Left colon (tissue), 2 donors: ENCODE measurements at regions not wholly inside any gene's neighbourhood (a gene's known extent, or its start where the extent isn't known, plus 50 kb on each side); places are given as distances from the start of the nearest gene placed in this dataset.
"Not testable (repeated sequence)": the region's sequence is repeated elsewhere in the genome, so short reads cannot be mapped to it uniquely, and the experiment has no call there.

Experiments
- ATAC-seq: fragments of 200-7000 bp; cut with Tn5 transposase; one replicate; pipeline ENCODE4 v1.9.1; 2020; ENCODE audit warnings: mild to moderate bottlenecking, moderate library complexity
- DNase-seq, 2 donors: peaks; one replicate each; pipeline ENCODE4 v3.0.0-alpha.2; 2020
- intact Hi-C, 2 donors: fragments of 100-400 bp; cut with DNase I in 1 of 2; cut with micrococcal nuclease in 1 of 2; formaldehyde crosslinking; loops; one replicate each; pipeline versions ENCODE4 v1.11.2 to v1.14.0; 2022; cut with DNase I, micrococcal nuclease
- donor health status: DM: no; HTN: no; CAD: no.
- donor health status: DM: yes; HTN: yes; CAD: no.

DNA sequence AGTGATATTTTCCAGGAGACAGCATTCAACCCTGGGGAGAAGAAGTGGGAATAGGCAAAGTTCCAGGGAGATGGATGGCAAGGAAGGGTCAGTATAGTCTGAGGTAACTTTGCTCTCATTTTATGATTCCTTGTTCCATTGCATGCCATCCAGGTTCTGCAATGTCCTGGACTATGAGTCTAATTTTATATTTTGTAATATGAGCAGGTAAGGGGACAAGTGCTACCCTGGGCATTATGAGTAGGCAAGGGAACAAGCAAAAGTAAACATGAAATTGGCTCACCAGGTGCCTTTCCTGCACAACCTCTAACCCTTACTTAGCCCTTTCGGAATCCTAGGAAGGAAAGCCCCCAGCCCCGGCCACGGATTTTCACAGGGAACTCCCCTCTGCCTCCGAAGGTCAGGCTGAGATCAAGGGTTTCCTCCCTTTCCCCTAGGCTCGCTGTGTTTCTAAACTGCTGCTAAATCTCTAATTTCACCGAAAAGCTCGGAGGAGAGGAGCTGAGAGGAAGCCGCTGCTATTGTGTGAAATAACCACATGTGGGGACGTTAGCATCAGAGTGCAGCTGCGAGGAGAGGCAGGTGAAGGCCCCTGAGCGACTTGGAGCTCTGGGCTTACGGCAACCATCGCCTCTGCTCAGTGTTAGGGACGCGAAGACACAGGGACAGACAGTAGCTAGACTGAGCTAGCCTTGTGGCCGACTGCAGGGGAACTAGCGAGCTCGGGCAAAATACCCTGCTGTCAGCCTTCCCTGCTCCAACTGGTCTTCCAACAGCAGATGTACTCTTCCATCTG lies 194.7 kb downstream of the KDM5D start:
- intact Hi-C loops = no loop called here
- DNase-seq (no peak), ATAC-seq (no peak)

DNA sequence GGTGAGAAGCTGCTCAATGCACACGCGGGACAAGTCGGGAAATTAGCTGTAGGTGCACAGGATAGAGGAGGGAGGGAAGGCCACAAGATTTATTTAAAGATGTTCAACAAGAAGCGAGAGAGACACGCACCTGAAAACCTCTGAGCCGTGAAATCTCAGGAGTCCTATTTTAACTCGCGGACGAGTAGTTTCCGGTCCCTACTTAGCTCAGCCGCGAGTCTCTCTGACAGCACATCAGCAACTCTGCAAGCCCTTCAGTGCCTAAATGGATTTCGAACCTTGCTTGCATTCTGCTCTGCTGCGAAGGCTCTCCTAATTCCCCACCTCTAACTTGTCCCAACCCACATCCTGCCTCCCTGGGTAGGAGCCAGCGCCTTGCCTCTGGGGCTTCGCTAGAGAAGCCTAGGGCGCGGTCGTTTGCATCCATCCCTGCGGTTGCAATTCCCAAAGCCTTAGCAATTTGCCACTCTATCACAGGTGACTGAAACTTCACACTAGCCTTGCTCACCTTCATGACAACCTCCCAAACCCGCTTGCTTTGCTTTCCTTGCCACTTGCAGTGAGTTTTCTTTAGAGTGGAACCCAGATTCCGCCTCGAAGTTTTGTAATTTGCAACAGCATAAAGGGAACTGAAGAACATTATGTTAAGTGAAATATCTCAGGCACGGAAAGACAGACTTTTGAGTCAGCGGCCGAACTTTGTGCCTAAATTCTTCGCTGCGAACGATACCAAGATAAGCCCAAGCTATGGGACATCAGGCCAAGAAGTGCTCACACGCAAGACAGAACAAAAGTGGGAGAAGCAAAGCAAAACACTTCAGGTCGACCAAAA lies 202.8 kb downstream of the KDM5D start:
- ATAC-seq (no peak), DNase-seq (no peak)
- intact Hi-C loops = no loop called here

DNA sequence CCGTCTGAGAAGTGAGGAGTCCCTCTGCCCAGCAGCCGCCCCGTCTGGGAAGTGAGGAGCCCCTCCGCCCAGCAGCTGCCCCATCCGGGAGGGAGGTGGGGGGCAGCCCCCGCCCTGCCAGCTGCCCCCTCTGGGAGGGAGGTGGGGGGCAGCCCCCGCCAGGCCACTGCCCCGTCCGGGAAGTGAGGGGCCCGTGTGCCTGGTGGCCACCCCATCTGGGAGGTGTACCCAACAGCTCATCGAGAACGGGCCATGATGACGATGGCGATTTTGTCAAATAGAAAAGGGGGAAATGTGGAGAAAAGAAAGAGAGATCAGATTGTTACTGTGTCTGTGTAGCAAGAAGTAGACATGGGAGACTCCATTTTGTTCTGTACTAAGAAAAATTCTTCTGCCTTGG lies 208.8 kb downstream of the KDM5D start:
- ATAC-seq, intact Hi-C loops, DNase-seq: not testable (repeated sequence)

DNA sequence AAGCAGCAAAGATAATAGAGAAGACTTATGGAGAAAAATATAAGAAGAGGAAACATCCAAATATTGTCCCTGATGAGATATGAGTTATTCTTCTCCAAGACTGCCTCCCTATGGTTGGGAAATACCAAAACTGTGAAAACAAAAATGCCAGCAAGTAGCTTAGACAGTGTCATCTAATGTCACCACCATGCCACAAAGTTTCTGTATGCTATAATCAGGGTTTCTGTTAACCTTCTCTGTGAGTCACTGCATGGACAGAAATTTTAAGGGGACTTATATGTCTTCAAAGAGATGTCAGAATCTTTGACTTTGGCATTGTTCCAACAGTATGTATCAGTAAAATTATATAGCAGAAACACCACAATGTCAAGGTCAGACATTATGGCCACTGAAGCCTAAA lies 222.6 kb downstream of the KDM5D start:
- ATAC-seq (no peak), DNase-seq (no peak)
- intact Hi-C loops = no loop called here

DNA sequence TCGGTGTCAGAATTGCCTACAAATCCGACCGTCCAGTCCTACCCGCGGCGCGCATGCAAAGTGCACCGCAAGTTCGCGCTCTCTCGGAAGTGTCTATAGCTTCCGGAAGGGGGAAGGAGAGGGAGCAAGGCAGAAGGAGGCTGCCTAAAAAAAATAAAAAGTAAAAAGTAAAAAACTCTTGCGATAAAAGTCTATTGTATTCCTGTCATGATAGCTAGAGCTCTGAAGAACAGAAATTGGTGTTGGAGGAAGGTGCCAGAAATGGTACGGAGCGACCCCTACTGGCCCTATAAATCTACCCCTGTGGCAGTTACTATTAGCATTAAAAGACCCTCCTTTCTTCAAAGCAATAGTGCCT lies 241.5 kb downstream of the KDM5D start:
- intact Hi-C loops = no loop called here
- no peak for DNase-seq
- no peak for ATAC-seq

GRCh38 chrY:19502169-19503091 lies 242.1 kb downstream of the KDM5D start:
- DNase-seq (no peak), ATAC-seq (no peak)
- intact Hi-C loops = no loop called here

DNA sequence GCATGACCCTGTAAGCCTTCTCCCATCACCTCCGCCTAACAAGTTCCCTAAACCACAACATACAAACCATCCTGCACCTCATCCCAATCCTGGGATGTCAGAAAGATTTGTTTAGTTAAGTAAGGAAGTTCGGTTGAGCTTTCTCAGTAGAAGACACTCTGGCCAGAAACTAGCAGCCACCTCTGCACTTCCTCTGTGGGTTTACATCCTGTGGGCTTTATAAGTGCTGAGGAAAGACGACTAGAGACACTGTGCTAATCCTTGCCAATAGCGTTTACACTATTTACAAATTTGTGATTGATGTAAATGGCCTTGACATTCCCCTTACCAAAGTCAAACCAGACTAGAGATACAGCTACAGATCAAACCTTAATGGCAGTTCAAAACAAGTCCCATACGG lies 246.0 kb downstream of the KDM5D start:
- intact Hi-C loops = no loop called here
- ATAC-seq (no peak), DNase-seq (no peak)

GRCh38 chrY:19487494-19487893 lies 257.0 kb downstream of the KDM5D start:
- DNase-seq (no peak), ATAC-seq (no peak)
- intact Hi-C loops = no loop called here

DNA sequence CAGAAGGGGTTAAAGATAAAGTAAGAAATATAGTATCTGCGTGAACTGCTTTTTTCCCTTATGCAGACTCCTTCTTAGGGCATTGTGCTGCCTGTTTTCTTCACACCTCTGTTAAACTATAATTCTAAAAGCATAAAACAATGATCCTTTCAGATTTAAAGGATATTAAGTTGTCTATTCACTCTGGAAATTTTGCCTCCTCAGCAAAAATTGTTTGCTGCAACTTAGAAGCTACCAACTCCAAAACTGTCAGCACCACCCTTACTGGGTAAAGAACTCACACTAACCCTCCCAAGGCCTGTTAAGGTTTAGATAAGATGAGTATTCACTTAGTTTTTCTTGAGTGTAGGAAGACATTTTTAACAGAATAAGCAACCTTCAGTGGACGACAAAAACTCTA lies 259.5 kb downstream of the KDM5D start:
- intact Hi-C loops = no loop called here
- DNase-seq = no peak
- no peak for ATAC-seq

- DNase-seq (no peak), ATAC-seq (no peak)
- intact Hi-C loops = no loop called here
These were observed 265.4 kb downstream of the KDM5D start for GRCh38 chrY:19479141-19479540.

- intact Hi-C loops = no loop called here
- ATAC-seq (no peak), DNase-seq (no peak)
These were observed 266.6 kb downstream of the KDM5D start for GRCh38 chrY:19477959-19478358.

GRCh38 chrY:19465809-19466208 lies 278.7 kb downstream of the KDM5D start:
- no peak for ATAC-seq
- DNase-seq = no peak
- intact Hi-C loops = no loop called here

GRCh38 chrY:19456855-19457448 lies 287.6 kb downstream of the KDM5D start:
- ATAC-seq (no peak), DNase-seq (no peak)
- intact Hi-C loops = no loop called here

DNA sequence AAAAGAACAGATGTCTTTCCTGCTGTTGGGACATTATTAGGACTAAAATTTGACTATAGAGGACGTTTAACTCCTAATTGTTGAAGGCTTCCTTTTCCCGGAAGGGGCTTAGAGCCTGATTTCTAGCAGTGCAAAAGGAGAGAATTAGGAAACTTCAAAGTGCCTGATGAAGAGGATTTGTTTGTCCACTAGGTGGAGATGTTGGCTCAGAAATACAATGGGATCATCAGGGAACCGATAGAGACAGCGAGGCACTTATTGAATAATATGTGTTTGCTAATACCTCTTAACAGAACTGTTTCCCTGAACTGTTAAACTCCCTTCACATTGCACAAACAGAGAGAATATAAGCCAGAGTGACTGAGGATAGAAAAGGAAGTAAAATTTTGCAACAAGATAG lies 311.5 kb downstream of the KDM5D start:
- DNase-seq (no peak), ATAC-seq (no peak)
- intact Hi-C loops = no loop called here

GRCh38 chrY:19427736-19428518 lies 316.6 kb downstream of the KDM5D start:
- intact Hi-C loops = no loop called here
- no peak for ATAC-seq
- no peak for DNase-seq

DNA sequence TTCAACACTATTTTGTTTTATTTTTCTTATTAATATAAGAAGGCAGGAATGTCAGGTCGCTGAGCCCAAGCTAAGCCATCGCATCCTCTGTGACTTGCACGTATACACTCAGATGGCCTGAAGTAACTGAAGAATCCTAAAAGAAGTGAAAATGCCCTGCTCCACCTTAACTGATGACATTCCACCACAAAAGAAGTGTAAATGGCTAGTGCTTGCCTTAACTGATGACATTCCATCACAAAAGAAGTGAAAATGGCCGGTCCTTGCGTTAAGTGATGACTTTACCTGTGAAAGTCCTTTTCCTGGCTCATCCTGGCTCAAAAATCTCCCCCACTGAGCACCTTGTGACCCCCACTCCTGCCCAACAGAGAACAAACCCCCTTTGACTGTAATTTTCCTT lies 317.3 kb downstream of the KDM5D start:
- ATAC-seq, DNase-seq, intact Hi-C loops: not testable (repeated sequence)

DNA sequence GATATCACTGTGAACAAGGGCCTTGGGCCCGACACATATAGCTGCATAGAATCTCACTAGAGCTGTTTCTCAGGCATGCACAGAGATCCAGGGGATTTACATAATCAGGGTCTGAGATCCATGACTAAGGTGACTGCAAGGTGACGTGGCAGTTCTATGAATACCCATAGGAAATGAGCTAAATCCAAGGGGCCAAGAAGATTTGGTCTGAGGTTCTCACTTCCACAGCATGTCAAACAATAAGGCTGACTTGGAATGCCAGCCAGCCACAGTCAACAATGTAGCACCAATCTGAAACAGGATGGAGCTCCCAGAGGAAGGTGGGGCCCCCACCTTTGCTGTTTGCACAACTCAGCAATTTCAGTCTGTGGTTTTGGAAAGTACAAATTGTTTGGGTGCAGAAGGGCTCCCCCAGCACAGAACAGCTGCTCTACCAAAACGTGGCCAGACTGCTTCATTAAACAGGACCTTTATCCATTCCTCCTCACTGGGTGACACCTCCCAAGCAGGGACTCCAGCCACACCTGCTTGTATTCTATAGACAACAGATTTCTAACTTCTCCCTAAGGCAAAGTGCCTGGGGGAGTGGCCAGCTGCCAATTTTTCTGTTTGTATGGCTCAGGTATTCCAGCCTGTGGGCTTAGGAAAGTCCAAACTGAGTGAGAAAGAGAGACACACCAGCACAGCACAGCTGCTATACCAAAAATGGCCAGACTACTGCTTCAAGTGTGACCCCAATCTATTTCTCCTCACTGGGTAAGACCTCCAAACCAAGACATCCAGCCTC lies 333.4 kb downstream of the KDM5D start:
- intact Hi-C loops = no loop called here
- no peak for DNase-seq
- ATAC-seq = no peak

DNA sequence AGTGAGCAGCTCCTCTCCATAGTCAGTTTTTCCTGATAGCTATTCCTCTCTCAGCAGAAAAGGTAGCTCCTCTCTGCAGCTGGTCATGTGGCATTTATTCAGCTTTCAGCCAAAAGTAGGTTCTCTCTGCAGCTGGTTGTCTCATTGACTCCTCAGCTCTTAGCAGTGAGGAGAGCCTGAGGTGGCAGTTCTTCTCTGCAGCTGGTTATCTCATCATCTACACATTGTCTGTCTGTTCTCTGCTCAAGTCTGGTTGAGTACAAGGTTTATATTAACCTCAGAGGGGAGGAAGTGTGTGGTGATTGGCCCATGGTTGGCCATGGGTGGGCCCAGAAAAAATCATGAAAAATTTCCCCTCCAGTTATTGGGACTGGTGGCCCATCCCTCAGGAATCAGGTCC lies 338.3 kb downstream of the KDM5D start:
- intact Hi-C loops = no loop called here
- DNase-seq (no peak), ATAC-seq (no peak)
